GM12873 (cell line): ENCODE measurements at regions not wholly inside any gene's neighbourhood (a gene's known extent, or its start where the extent isn't known, plus 50 kb on each side); places are given as distances from the start of the nearest gene placed in this dataset.

ENCODE experiments used
- CTCF ChIP-seq: IDR thresholded peaks from 2 replicates; pipeline ENCODE4 v1.5.1; 2012; ENCODE audit warnings: low read depth, mild to moderate bottlenecking, moderate library complexity, low read length, control low read depth; ENCODE audit not compliant: insufficient read depth; ENCODE audit errors: missing control alignments

DNA sequence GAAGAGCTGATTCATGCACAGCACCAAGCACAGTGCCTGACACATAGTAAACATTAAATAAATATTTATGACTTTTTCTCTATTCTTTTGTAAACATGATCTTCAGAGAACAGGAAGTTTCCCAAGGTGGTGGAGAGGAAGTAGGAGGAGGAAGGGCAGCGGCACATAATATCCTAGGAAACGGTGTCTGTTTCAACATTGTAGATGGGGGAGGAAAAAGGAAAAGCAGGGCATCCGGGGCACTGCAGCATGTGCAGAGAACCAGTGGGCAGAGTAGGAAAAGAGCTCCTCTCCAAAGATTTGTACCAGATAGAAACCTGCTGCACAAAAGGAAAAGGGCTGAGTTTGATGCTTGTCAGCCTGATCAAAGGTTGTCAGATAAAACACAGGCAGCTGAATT is 421.7 kb upstream of the ZNF462 start:
- no peak for TF ChIP-seq CTCF

GRCh38 chr9:106443520-106443919 is 419.4 kb upstream of the ZNF462 start:
- TF ChIP-seq CTCF, result no peak

GRCh38 chr9:106445107-106445506 is 417.9 kb upstream of the ZNF462 start:
- TF ChIP-seq CTCF, result no peak

DNA sequence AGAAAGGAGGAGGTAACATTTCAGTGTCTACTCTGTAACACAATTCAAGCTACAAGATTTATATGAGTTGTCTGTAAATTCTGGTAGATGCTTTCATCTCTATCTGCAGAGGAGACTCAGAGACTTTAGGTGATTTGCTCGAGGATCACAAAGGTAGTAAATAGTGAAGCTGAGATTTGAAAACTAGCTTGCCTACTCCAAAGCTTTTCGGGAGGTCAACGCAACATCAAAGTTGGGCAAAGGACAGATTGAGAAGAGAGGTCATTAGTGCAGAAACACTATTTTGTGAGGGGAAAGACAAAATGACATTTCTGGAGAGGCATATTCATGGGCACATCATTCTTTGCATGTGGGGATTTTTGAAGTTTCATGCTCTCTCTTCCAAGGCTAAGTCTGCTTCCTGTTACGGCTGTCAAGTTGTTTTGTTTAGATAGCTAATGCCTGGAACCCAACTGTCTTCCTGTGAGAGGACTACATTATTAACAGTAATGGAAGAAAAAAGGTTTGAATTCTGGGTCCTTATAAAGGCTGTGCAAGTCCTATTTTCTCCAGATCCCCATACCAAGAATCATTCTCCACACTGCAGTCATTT is 413.5 kb upstream of the ZNF462 start:
- TF ChIP-seq CTCF, result no peak

DNA sequence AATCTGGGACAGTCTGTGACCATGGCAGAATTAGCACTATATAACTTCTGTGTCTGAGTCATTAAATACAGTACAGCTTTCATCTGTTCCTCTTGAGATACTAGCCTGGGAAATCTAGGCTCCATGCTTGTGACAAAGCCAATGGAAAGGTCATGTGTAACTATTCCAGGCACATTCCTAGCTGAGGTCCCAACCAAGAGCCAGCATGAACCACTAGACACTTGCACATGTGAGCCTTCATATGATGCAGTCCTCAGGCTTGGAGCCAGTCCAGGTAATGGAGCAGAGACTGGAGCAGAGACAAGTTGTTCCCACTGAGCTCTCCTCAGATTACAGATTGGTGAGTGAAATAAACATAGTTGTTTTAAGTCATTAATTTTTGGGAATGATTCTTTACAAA is 412.4 kb upstream of the ZNF462 start:
- TF ChIP-seq CTCF, result no peak

- TF ChIP-seq CTCF, result no peak
These were observed 411.7 kb upstream of the ZNF462 start for GRCh38 chr9:106451223-106451622.

- no peak for TF ChIP-seq CTCF
These were observed 406.4 kb upstream of the ZNF462 start for GRCh38 chr9:106456581-106456980.
